ENCODE measurements at regions not wholly inside any gene's neighbourhood (a gene's known extent, or its start where the extent isn't known, plus 50 kb on each side); places are given as distances from the start of the nearest gene placed in this dataset.

GRCh38 chr2:181396256-181397123 lies 60.7 kb upstream of the ITGA4 start:
- no peaks in the 10 kb centered on the region for H3K27me3 Mint-ChIP-seq (ENCODE audit: unreplicated experiment)
- H3K27ac Mint-ChIP-seq (ENCODE audit: unreplicated experiment) = no peak overlapping the region
- no peaks in the 10 kb centered on the region for H3K9me3 Mint-ChIP-seq (ENCODE audit: unreplicated experiment)
- TF ChIP-seq CTCF (IDR thresholded peaks at IDR 0.05) = no peak
- DNase-seq (ENCODE audit: extremely low spot score, unreplicated experiment) = no peak
- no peak overlapping the region for H3K4me3 Mint-ChIP-seq (ENCODE audit: unreplicated experiment)
- no peaks in the 10 kb centered on the region for H3K36me3 Mint-ChIP-seq (ENCODE audit: unreplicated experiment)
- peaks cover 13% of the 10 kb centered on the region for H3K4me1 Mint-ChIP-seq (ENCODE audit: unreplicated experiment)

GRCh38 chr2:181397331-181397730 lies 59.9 kb upstream of the ITGA4 start:
- Mint-ChIP-seq H3K36me3 (ENCODE audit: unreplicated experiment) (no peaks in the 10 kb centered on the region), H3K4me1 (ENCODE audit: unreplicated experiment) (peaks cover 11% of the 10 kb centered on the region), H3K9me3 (ENCODE audit: unreplicated experiment) (no peaks in the 10 kb centered on the region), H3K27ac (ENCODE audit: unreplicated experiment) (no peak overlapping the region), H3K27me3 (ENCODE audit: unreplicated experiment) (no peaks in the 10 kb centered on the region), H3K4me3 (ENCODE audit: unreplicated experiment) (no peak overlapping the region)
- no peak for TF ChIP-seq CTCF (IDR thresholded peaks at IDR 0.05)
- no peak for DNase-seq (ENCODE audit: extremely low spot score, unreplicated experiment)

GRCh38 chr2:181398000-181398399 lies 59.2 kb upstream of the ITGA4 start:
- H3K4me1 Mint-ChIP-seq (ENCODE audit: unreplicated experiment) = peaks cover 11% of the 10 kb centered on the region
- TF ChIP-seq CTCF (IDR thresholded peaks at IDR 0.05) = no peak
- H3K27me3 Mint-ChIP-seq (ENCODE audit: unreplicated experiment) = no peaks in the 10 kb centered on the region
- H3K36me3 Mint-ChIP-seq (ENCODE audit: unreplicated experiment) = no peaks in the 10 kb centered on the region
- H3K27ac Mint-ChIP-seq (ENCODE audit: unreplicated experiment) = no peak overlapping the region
- DNase-seq (ENCODE audit: extremely low spot score, unreplicated experiment) = no peak
- no peak overlapping the region for H3K4me3 Mint-ChIP-seq (ENCODE audit: unreplicated experiment)
- no peaks in the 10 kb centered on the region for H3K9me3 Mint-ChIP-seq (ENCODE audit: unreplicated experiment)

GRCh38 chr2:181399027-181399426 lies 58.2 kb upstream of the ITGA4 start:
- H3K4me3 Mint-ChIP-seq (ENCODE audit: unreplicated experiment) = no peak overlapping the region
- DNase-seq (ENCODE audit: extremely low spot score, unreplicated experiment) = no peak
- TF ChIP-seq CTCF (IDR thresholded peaks at IDR 0.05) = no peak
- H3K9me3 Mint-ChIP-seq (ENCODE audit: unreplicated experiment) = no peaks in the 10 kb centered on the region
- H3K27me3 Mint-ChIP-seq (ENCODE audit: unreplicated experiment) = no peaks in the 10 kb centered on the region
- H3K27ac Mint-ChIP-seq (ENCODE audit: unreplicated experiment) = no peak overlapping the region
- H3K36me3 Mint-ChIP-seq (ENCODE audit: unreplicated experiment) = no peaks in the 10 kb centered on the region
- H3K4me1 Mint-ChIP-seq (ENCODE audit: unreplicated experiment) = peaks cover 6% of the 10 kb centered on the region

GRCh38 chr2:181404472-181404871 lies 52.7 kb upstream of the ITGA4 start:
- no peak for TF ChIP-seq CTCF (IDR thresholded peaks at IDR 0.05)
- Mint-ChIP-seq H3K4me3 (ENCODE audit: unreplicated experiment) (no peak overlapping the region), H3K4me1 (ENCODE audit: unreplicated experiment) (no peaks in the 10 kb centered on the region), H3K27me3 (ENCODE audit: unreplicated experiment) (peaks cover 2% of the 10 kb centered on the region), H3K36me3 (ENCODE audit: unreplicated experiment) (no peaks in the 10 kb centered on the region), H3K9me3 (ENCODE audit: unreplicated experiment) (no peaks in the 10 kb centered on the region), H3K27ac (ENCODE audit: unreplicated experiment) (no peak overlapping the region)
- no peak for DNase-seq (ENCODE audit: extremely low spot score, unreplicated experiment)
